PC-9 (cell line): ENCODE measurements at regions not wholly inside any gene's neighbourhood (a gene's known extent, or its start where the extent isn't known, plus 50 kb on each side); places are given as distances from the start of the nearest gene placed in this dataset.

Experiments
- BruUV-seq: library from RNA; stranded (reverse); fragments of 400-500 nt; replicated peaks from 2 replicates; lab custom pipeline; 2021; lab: Mats Ljungman, UMichigan
- CTCF ChIA-PET: fragments of 300-600 bp; sonication (Branson Sonifier 250); formaldehyde crosslinking; loops from one replicate; lab custom pipeline; 2022; ENCODE audit warnings: antibody characterized with exemption; lab: Charles Lee
- POLR2A ChIA-PET: fragments of 300-600 bp; sonication (Branson Sonifier 250); formaldehyde crosslinking; loops from one replicate; lab custom pipeline; 2022; ENCODE audit warnings: antibody characterized with exemption; ENCODE audit not compliant: unreplicated experiment; lab: Charles Lee
- DNase-seq, 2 experiments: peaks; one replicate each; pipeline versions ENCODE4 v3.0.0 to v3.0.0-alpha.2; 2015 to 2022; ENCODE audit warnings: mixed read lengths in 1 of 2
- H2AFZ ChIP-seq: fragments of 200-600 bp; sonication (generic); 2 replicates; pipeline ENCODE4 v1.8.1; 2017; ENCODE audit warnings: antibody characterized with exemption
- H3F3A ChIP-seq: fragments of 200-600 bp; sonication (generic); 2 replicates; pipeline ENCODE4 v1.8.1; 2017; ENCODE audit warnings: antibody characterized with exemption, mild to moderate bottlenecking, low read depth; ENCODE audit not compliant: insufficient read depth
- H3K27ac ChIP-seq: fragments of 200-600 bp; sonication (generic); 2 replicates; pipeline ENCODE4 v1.6.1; 2016; ENCODE audit warnings: mixed run types
- H3K27me3 ChIP-seq: fragments of 200-600 bp; sonication (generic); 2 replicates; pipeline ENCODE4 v1.6.1; 2016; ENCODE audit warnings: low read depth, mixed run types; ENCODE audit not compliant: insufficient read depth
- H3K36me3 ChIP-seq: fragments of 200-600 bp; sonication (generic); 2 replicates; pipeline ENCODE4 v1.6.1; 2016; ENCODE audit warnings: low read depth, mixed run types
- H3K4me1 ChIP-seq: fragments of 200-600 bp; sonication (generic); replicated peaks from 2 replicates; pipeline ENCODE4 v1.6.1; 2016; ENCODE audit warnings: mixed run types; ENCODE audit not compliant: insufficient read depth
- H3K4me2 ChIP-seq: fragments of 200-600 bp; sonication (generic); 2 replicates; pipeline ENCODE4 v1.6.1; 2017; ENCODE audit warnings: mixed run types
- H3K4me3 ChIP-seq: fragments of 200-600 bp; sonication (generic); 2 replicates; pipeline ENCODE4 v1.6.1; 2016; ENCODE audit warnings: mixed run types
- H3K79me2 ChIP-seq: fragments of 200-600 bp; sonication (generic); 2 replicates; pipeline ENCODE4 v1.6.1; 2017; ENCODE audit warnings: low read depth, mixed run types
- H3K9me2 ChIP-seq: fragments of 200-600 bp; sonication (generic); 2 replicates; pipeline ENCODE4 v1.8.1; 2017; ENCODE audit warnings: mild to moderate bottlenecking; ENCODE audit not compliant: insufficient read depth
- H3K9me3 ChIP-seq: fragments of 200-600 bp; sonication (generic); 2 replicates; pipeline ENCODE4 v1.8.1; 2016; ENCODE audit warnings: low read depth; ENCODE audit not compliant: insufficient read depth
- H4K20me1 ChIP-seq: fragments of 200-600 bp; sonication (generic); 2 replicates; pipeline ENCODE4 v1.8.1; 2017; ENCODE audit not compliant: insufficient read depth
- CTCF ChIP-seq: fragments of 200-600 bp; sonication (generic); conservative IDR thresholded peaks from 2 replicates; pipeline ENCODE4 v1.6.1; 2017; ENCODE audit warnings: mixed run types, antibody characterized with exemption, mild to moderate bottlenecking, moderate library complexity
- EZH2 ChIP-seq: fragments of 200-600 bp; sonication (generic); IDR thresholded peaks from 2 replicates; pipeline ENCODE4 v1.8.0; 2017; ENCODE audit warnings: antibody characterized with exemption, low read depth
- intact Hi-C: fragments of 100-400 bp; cut with micrococcal nuclease; formaldehyde crosslinking; loops from one replicate; pipeline ENCODE4 v1.10.0; 2022; ENCODE audit not compliant: unreplicated experiment

- H3K36me3 ChIP-seq, result no peaks in the 10 kb centered on the region
- intact Hi-C loops, result no loop called here
- CTCF ChIA-PET, result no interaction called here
These were observed 678.6 kb downstream of the TMTC2 start for GRCh38 chr12:83365317-83365716.

DNA sequence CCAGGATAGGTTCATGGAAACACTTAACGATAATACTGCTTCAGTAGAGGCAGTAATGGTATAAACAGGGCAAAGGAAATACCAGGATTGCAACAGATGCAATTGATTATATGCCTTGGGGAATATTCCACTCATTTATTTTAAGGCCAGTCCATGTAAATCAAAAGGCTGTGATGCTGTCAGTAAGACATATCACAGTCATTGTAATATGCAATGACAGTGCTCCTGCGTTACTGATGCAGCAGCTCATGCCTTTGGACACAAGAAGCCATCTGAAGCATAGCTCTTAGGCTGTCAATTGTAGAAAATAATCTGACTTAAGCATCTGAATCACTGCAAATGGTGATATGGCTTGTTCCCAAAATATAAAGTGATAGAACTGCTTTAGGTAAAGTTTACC is 674.8 kb downstream of the TMTC2 start:
- ChIA-PET POLR2A (no interaction called here), CTCF (no interaction called here)
- Histone ChIP-seq H3K79me2 (no peaks in the 10 kb centered on the region), H3K4me1 (no peaks in the 10 kb centered on the region), H3K36me3 (no peaks in the 10 kb centered on the region), H3K4me2 (no peak overlapping the region), H3F3A (no peaks in the 10 kb centered on the region), H3K9me2 (no peaks in the 10 kb centered on the region), H2AFZ (no peak overlapping the region), H3K9me3 (no peaks in the 10 kb centered on the region), H4K20me1 (no peaks in the 10 kb centered on the region; the same call in 1 of the 2 replicates), H3K4me3 (no peak overlapping the region), H3K27me3 (no peaks in the 10 kb centered on the region), H3K27ac (no peak overlapping the region)
- DNase-seq, result no peak
- no peak for TF ChIP-seq CTCF
- no peak for TF ChIP-seq EZH2
- no TSS peak for BruUV-seq
- intact Hi-C loops, result no loop called here

More at GRCh38 chr12:83365317-83365716, 678.6 kb downstream of the TMTC2 start:
- POLR2A ChIA-PET, result no interaction called here
- H3F3A ChIP-seq, result no peaks in the 10 kb centered on the region
- H3K27me3 ChIP-seq, result no peaks in the 10 kb centered on the region
- no peak for TF ChIP-seq EZH2
- no peak overlapping the region for H2AFZ ChIP-seq
- no peak for DNase-seq
- no peaks in the 10 kb centered on the region for H4K20me1 ChIP-seq
- BruUV-seq, result no TSS peak
- no peak overlapping the region for H3K27ac ChIP-seq
- H3K9me2 ChIP-seq, result no peaks in the 10 kb centered on the region
- H3K4me2 ChIP-seq, result peak overlapping the region; percentile 19; the same call in 1 of the 2 replicates
- no peaks in the 10 kb centered on the region for H3K79me2 ChIP-seq
- no peak overlapping the region for H3K4me3 ChIP-seq
- no peaks in the 10 kb centered on the region for H3K9me3 ChIP-seq
- H3K4me1 ChIP-seq, result no peaks in the 10 kb centered on the region

- Histone ChIP-seq H3K36me3 (no peaks in the 10 kb centered on the region), H3K4me2 (no peak overlapping the region), H3K79me2 (no peaks in the 10 kb centered on the region), H3K4me1 (no peaks in the 10 kb centered on the region), H2AFZ (no peak overlapping the region), H4K20me1 (no peaks in the 10 kb centered on the region; the same call in 1 of the 2 replicates), H3K4me3 (no peak overlapping the region), H3K9me3 (no peaks in the 10 kb centered on the region), H3F3A (no peaks in the 10 kb centered on the region), H3K27ac (no peak overlapping the region), H3K9me2 (no peaks in the 10 kb centered on the region), H3K27me3 (no peaks in the 10 kb centered on the region)
- TF ChIP-seq CTCF (no peak), EZH2 (no peak)
- BruUV-seq, result no TSS peak
- no peak for DNase-seq
- intact Hi-C loops, result no loop called here
- ChIA-PET POLR2A (no interaction called here), CTCF (no interaction called here)
These were observed 674.4 kb downstream of the TMTC2 start for GRCh38 chr12:83361071-83361470.
